Osteoblast (primary cell): ENCODE measurements at regions not wholly inside any gene's neighbourhood (a gene's known extent, or its start where the extent isn't known, plus 50 kb on each side); places are given as distances from the start of the nearest gene placed in this dataset.

Source experiments
- DNase-seq: peaks from one replicate; pipeline ENCODE4 v3.0.0; 2011; ENCODE audit warnings: low spot score, mixed read lengths; ENCODE audit not compliant: insufficient read length; ENCODE audit errors: missing footprints
- H2AFZ ChIP-seq: 2 replicates; pipeline ENCODE4 v1.6.0; 2011; ENCODE audit warnings: mild to moderate bottlenecking, low read length
- H3K27ac ChIP-seq: 2 replicates; pipeline ENCODE4 v1.5.1; 2011; ENCODE audit warnings: mild to moderate bottlenecking, low read depth, low read length, moderate library complexity
- H3K27me3 ChIP-seq: 2 replicates; pipeline ENCODE4 v1.6.0; 2012; ENCODE audit warnings: mild to moderate bottlenecking, control low read depth, inconsistent platforms, low read length, moderate library complexity; ENCODE audit not compliant: insufficient read depth
- H3K36me3 ChIP-seq: 2 replicates; pipeline ENCODE4 v1.5.1; 2011; ENCODE audit warnings: mild to moderate bottlenecking, low read length, control low read depth, moderate library complexity; ENCODE audit not compliant: insufficient read depth
- H3K4me1 ChIP-seq: 2 replicates; pipeline ENCODE4 v1.5.1; 2011; ENCODE audit warnings: mild to moderate bottlenecking, low read length, control low read depth, moderate library complexity; ENCODE audit not compliant: insufficient read depth
- H3K4me2 ChIP-seq: 2 replicates; pipeline ENCODE4 v1.6.0; 2011; ENCODE audit warnings: mild to moderate bottlenecking, low read length; ENCODE audit not compliant: insufficient read depth
- H3K4me3 ChIP-seq: fragments of 200-600 bp; sonication (generic); 3 replicates; pipeline ENCODE4 v1.5.1; 2012; ENCODE audit warnings: mild to moderate bottlenecking, low read length, inconsistent platforms; ENCODE audit not compliant: insufficient read depth
- H3K79me2 ChIP-seq: 2 replicates; pipeline ENCODE4 v1.6.0; 2012; ENCODE audit warnings: mild to moderate bottlenecking, low read length, control low read depth, inconsistent platforms; ENCODE audit not compliant: insufficient read depth
- H3K9me3 ChIP-seq: 2 replicates; pipeline ENCODE4 v1.5.1; 2011; ENCODE audit warnings: low read depth, low read length, control low read depth
- H4K20me1 ChIP-seq: 2 replicates; pipeline ENCODE4 v1.6.0; 2012; ENCODE audit warnings: mild to moderate bottlenecking, low read length, control low read depth; ENCODE audit not compliant: insufficient read depth
- TF ChIP-seq, protein P1 (sequence below): IDR thresholded peaks from 2 replicates; pipeline ENCODE4 v1.5.1; 2011; ENCODE audit warnings: mild to moderate bottlenecking, low read depth, low read length, moderate library complexity; ENCODE audit errors: extremely low read depth

DNA sequence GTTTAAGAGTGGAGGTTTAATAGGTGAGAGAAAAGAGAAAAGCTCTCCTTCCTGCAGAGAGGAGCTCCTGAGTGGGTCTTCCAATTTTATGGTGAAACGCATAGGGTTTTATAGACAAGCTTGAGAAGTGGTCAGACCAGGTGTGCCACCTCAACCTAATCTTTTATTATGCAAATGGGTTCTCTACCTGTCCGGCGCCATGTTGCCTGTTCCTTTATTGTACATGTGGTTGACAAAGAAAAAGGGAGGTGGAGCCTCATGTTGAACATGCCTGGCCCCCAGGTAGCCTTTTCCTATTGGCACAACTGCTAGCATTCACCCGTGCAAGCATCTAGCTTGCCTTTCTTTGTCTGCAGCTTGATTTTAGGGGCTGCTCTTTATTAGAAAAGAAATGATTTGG lies 115.9 kb upstream of the F13A1 start:
- no peaks in the 10 kb centered on the region for H3K36me3 ChIP-seq
- TF ChIP-seq, protein P1, sequence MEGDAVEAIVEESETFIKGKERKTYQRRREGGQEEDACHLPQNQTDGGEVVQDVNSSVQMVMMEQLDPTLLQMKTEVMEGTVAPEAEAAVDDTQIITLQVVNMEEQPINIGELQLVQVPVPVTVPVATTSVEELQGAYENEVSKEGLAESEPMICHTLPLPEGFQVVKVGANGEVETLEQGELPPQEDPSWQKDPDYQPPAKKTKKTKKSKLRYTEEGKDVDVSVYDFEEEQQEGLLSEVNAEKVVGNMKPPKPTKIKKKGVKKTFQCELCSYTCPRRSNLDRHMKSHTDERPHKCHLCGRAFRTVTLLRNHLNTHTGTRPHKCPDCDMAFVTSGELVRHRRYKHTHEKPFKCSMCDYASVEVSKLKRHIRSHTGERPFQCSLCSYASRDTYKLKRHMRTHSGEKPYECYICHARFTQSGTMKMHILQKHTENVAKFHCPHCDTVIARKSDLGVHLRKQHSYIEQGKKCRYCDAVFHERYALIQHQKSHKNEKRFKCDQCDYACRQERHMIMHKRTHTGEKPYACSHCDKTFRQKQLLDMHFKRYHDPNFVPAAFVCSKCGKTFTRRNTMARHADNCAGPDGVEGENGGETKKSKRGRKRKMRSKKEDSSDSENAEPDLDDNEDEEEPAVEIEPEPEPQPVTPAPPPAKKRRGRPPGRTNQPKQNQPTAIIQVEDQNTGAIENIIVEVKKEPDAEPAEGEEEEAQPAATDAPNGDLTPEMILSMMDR = no peak
- no peaks in the 10 kb centered on the region for H3K4me1 ChIP-seq
- DNase-seq = no peak
- no peak overlapping the region for H3K27ac ChIP-seq
- no peak overlapping the region for H3K4me3 ChIP-seq
- no peaks in the 10 kb centered on the region for H4K20me1 ChIP-seq
- H3K27me3 ChIP-seq = no peaks in the 10 kb centered on the region
- H3K9me3 ChIP-seq = no peaks in the 10 kb centered on the region
- no peak overlapping the region for H2AFZ ChIP-seq
- no peaks in the 10 kb centered on the region for H3K79me2 ChIP-seq
- no peak overlapping the region for H3K4me2 ChIP-seq

DNA sequence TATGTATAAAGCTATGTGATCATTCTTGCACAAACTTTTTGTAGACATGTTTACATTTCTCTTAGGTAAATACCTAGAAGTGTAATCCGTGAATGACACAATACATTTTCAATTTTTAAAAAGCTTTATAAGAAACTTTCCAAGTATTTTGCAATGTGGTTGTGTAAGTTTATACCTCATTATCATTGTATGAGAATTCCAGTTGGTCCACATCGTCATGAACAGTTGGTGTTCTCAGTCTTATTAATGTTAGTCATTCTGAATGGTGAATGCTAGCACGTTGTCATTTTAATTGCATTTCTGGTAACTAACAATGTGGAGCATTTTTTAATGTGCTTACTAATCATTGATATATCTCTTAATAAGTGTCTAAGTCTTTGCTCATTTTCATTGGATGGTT lies 116.5 kb upstream of the F13A1 start:
- Histone ChIP-seq H3K79me2 (no peaks in the 10 kb centered on the region), H3K36me3 (no peaks in the 10 kb centered on the region), H4K20me1 (no peaks in the 10 kb centered on the region), H3K27ac (no peak overlapping the region), H3K4me3 (no peak overlapping the region), H3K27me3 (no peaks in the 10 kb centered on the region), H3K4me1 (no peaks in the 10 kb centered on the region), H2AFZ (no peak overlapping the region), H3K4me2 (no peak overlapping the region), H3K9me3 (no peaks in the 10 kb centered on the region)
- TF ChIP-seq, protein P1 = no peak
- DNase-seq = no peak

DNA sequence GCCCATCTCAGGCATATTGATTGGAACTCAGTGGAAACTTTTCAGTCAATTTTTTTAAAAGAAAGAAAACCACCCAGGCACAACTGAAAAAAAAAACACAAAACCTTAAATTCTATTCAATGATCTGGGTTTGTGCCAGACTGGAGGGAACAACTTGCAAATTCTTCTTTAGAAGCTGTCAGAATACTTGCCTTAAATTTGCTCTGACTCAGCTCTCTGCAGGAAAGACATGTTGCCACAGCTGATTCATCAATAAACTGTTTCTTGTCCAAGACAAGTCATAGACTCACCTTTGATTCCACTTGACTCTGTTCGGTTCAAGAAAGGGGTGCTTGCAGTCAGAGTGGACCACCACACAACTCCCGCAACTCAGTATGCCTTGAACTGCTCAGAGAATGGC lies 117.8 kb upstream of the F13A1 start:
- no peak overlapping the region for H2AFZ ChIP-seq
- TF ChIP-seq, protein P1 = no peak
- H3K27me3 ChIP-seq = no peaks in the 10 kb centered on the region
- no peaks in the 10 kb centered on the region for H3K36me3 ChIP-seq
- no peaks in the 10 kb centered on the region for H3K4me1 ChIP-seq
- no peaks in the 10 kb centered on the region for H3K79me2 ChIP-seq
- H3K4me2 ChIP-seq = no peak overlapping the region
- DNase-seq = no peak
- H3K9me3 ChIP-seq = no peaks in the 10 kb centered on the region
- no peak overlapping the region for H3K27ac ChIP-seq
- no peaks in the 10 kb centered on the region for H4K20me1 ChIP-seq
- H3K4me3 ChIP-seq = no peak overlapping the region

DNA sequence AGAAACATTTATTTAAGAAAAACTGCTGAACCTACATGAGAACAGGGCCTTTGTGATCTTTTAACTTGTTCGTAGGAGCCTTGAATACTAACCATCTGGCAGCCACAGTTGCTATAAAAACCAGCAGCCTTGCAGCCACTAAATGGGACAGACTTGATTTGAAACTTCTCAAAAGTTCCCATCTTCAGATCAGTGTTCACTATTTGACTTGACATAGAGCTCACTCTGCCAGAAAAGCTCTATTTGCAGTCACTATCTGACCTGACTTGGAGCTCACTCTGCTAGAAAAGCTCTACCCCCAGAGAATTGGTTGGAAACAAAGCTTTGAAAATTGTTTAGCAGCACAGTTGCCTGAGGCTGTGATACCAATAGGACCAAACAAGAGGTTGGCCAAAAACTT lies 119.3 kb upstream of the F13A1 start:
- H3K27ac ChIP-seq = no peak overlapping the region
- H4K20me1 ChIP-seq = no peaks in the 10 kb centered on the region
- H3K4me1 ChIP-seq = no peaks in the 10 kb centered on the region
- DNase-seq = no peak
- H3K9me3 ChIP-seq = peaks cover 4% of the 10 kb centered on the region
- H3K36me3 ChIP-seq = no peaks in the 10 kb centered on the region
- TF ChIP-seq, protein P1 = no peak
- H3K4me3 ChIP-seq = no peak overlapping the region
- H3K79me2 ChIP-seq = no peaks in the 10 kb centered on the region
- no peak overlapping the region for H2AFZ ChIP-seq
- H3K4me2 ChIP-seq = no peak overlapping the region
- H3K27me3 ChIP-seq = no peaks in the 10 kb centered on the region
